ENCODE measurements at regions not wholly inside any gene's neighbourhood (a gene's known extent, or its start where the extent isn't known, plus 50 kb on each side); places are given as distances from the start of the nearest gene placed in this dataset.

DNA sequence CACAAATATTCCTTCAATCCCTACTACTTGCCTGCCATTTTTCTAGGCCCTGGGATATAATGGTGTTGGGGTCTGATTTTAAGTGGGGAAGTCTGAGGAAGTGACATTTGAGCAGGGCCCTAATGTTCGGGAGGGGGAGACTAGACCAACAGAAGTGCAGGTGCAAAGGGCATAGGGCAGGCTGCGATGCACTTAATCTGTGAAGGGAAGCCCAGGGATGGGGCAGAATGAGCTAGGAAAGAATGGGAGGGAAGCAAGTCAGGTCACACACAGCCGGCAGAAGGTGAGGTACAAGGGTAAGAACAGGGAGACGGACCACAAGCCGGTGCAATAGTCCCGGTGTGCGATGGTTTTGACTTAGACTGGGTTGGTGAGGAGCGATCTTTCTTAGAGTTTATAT, 146.8 kb downstream of the UNC5CL start:
- WGBS (ENCODE audit: insufficient coverage, low coverage, missing lambda C conversion rate): 3% methylated on average over 8 of the region's 8 CpGs
- TF ChIP-seq BRCA1 (IDR thresholded peaks at IDR 0.05): no peak
- TF ChIP-seq BRCA1 (CRISPR knock-in tag; IDR thresholded peaks at IDR 0.05): no peak
- no peak for TF ChIP-seq ZNF717 (CRISPR knock-in tag; IDR thresholded peaks at IDR 0.05)
- no peaks in the 10 kb centered on the region for H3K36me3 ChIP-seq (ENCODE audit: control insufficient read depth, insufficient read depth, low read length)
- no peak for DNase-seq (ENCODE audit: extremely low read depth in 1 of 4, low spot score in 3 of 4)
- no peaks in the 10 kb centered on the region for H3K9me3 ChIP-seq (replicated peaks; ENCODE audit: control insufficient read depth, insufficient read depth, low read depth, low read length)
- H4K20me1 ChIP-seq (replicated peaks; ENCODE audit: control insufficient read depth, insufficient read depth, low read length): peaks cover 6% of the 10 kb centered on the region; the same call in 1 of the 2 replicates
- no peaks in the 10 kb centered on the region for H3K4me1 ChIP-seq (replicated peaks in 1 of 2; ENCODE audit: control insufficient read depth in 2 of 2, insufficient read depth in 2 of 2, low read length in 2 of 2)
- intact Hi-C loops (cut with micrococcal nuclease) (no loop called here), in situ Hi-C loops (cut with MboI) (no loop called here)
- no peak for FAIRE-seq
- no peaks in the 10 kb centered on the region for H3K9me1 ChIP-seq (ENCODE audit: control insufficient read depth, insufficient read depth, low read length)
- H3K9ac ChIP-seq (ENCODE audit: insufficient read depth in 1 of 2, low read depth in 2 of 2, low read length in 2 of 2): no peak overlapping the region
- peaks cover 29 to 60% of the 10 kb centered on the region in 2 experiments for H3K27me3 ChIP-seq (ENCODE audit: control insufficient read depth in 2 of 2, insufficient read depth in 2 of 2, low read length in 2 of 2)
- no peak overlapping the region for H3K4me2 ChIP-seq (ENCODE audit: insufficient read depth, low read length)
- no peak overlapping the region for H3K4me3 ChIP-seq
- H2AFZ ChIP-seq (ENCODE audit: low read depth, low read length): no peak overlapping the region
- ATAC-seq: no peak
- no peaks in the 10 kb centered on the region for H3K79me2 ChIP-seq (ENCODE audit: control insufficient read depth, insufficient read depth, low read length)
- ChIA-PET POLR2A (no interaction called here), CTCF (ENCODE audit: low intra/inter-chr PET ratio) (no interaction called here)
- H3K27ac ChIP-seq (ENCODE audit: extremely low read depth, low read depth, low read length): no peak overlapping the region
- BruUV-seq (replicated peaks): no TSS peak

DNA sequence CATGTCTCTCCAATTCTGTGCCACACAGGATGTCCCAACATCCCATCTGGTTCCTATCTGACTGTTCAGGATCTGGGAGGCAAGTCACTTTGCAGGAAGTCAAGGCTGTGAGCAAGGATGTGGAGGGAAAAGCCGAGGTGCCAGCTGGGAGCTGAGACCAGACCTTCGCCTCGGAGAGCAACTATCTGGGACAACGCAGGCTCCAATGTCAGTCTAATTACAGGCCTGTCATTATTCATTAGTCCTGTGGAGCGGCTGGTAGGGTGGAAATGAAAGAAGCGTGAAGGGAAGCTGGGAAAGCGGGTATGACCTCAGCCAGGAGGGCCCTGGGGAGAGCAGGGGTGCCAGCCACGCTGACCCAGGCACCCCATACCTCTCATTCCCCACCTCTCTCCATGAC, 147.3 kb downstream of the UNC5CL start:
- ATAC-seq (no peak), FAIRE-seq (no peak), DNase-seq (ENCODE audit: extremely low read depth in 1 of 4, low spot score in 3 of 4) (no peak)
- intact Hi-C loops (cut with micrococcal nuclease): no loop called here
- no peak overlapping the region for H2AFZ ChIP-seq (ENCODE audit: low read depth, low read length)
- H3K36me3 ChIP-seq (ENCODE audit: control insufficient read depth, insufficient read depth, low read length): no peaks in the 10 kb centered on the region
- ChIA-PET POLR2A (no interaction called here), CTCF (ENCODE audit: low intra/inter-chr PET ratio) (no interaction called here)
- H3K9me1 ChIP-seq (ENCODE audit: control insufficient read depth, insufficient read depth, low read length): no peaks in the 10 kb centered on the region
- no TSS peak for BruUV-seq (replicated peaks)
- no peak overlapping the region for H3K27ac ChIP-seq (ENCODE audit: extremely low read depth, low read depth, low read length)
- H3K9ac ChIP-seq (ENCODE audit: insufficient read depth in 1 of 2, low read depth in 2 of 2, low read length in 2 of 2): no peak overlapping the region
- H3K79me2 ChIP-seq (ENCODE audit: control insufficient read depth, insufficient read depth, low read length): no peaks in the 10 kb centered on the region
- H3K9me3 ChIP-seq (replicated peaks; ENCODE audit: control insufficient read depth, insufficient read depth, low read depth, low read length): no peaks in the 10 kb centered on the region
- in situ Hi-C loops (cut with MboI): no loop called here
- H4K20me1 ChIP-seq (replicated peaks; ENCODE audit: control insufficient read depth, insufficient read depth, low read length): peaks cover 6% of the 10 kb centered on the region; the same call in 1 of the 2 replicates
- WGBS (ENCODE audit: insufficient coverage, low coverage, missing lambda C conversion rate): 0% methylated on average over 8 of the region's 8 CpGs
- H3K4me1 ChIP-seq (replicated peaks in 1 of 2; ENCODE audit: control insufficient read depth in 2 of 2, insufficient read depth in 2 of 2, low read length in 2 of 2): no peaks in the 10 kb centered on the region
- peaks cover 29 to 60% of the 10 kb centered on the region in 2 experiments; a peak in 4 of 5 replicates for H3K27me3 ChIP-seq (ENCODE audit: control insufficient read depth in 2 of 2, insufficient read depth in 2 of 2, low read length in 2 of 2)
- H3K4me3 ChIP-seq: no peak overlapping the region
- no peak overlapping the region for H3K4me2 ChIP-seq (ENCODE audit: insufficient read depth, low read length)
- TF ChIP-seq, protein P1, sequence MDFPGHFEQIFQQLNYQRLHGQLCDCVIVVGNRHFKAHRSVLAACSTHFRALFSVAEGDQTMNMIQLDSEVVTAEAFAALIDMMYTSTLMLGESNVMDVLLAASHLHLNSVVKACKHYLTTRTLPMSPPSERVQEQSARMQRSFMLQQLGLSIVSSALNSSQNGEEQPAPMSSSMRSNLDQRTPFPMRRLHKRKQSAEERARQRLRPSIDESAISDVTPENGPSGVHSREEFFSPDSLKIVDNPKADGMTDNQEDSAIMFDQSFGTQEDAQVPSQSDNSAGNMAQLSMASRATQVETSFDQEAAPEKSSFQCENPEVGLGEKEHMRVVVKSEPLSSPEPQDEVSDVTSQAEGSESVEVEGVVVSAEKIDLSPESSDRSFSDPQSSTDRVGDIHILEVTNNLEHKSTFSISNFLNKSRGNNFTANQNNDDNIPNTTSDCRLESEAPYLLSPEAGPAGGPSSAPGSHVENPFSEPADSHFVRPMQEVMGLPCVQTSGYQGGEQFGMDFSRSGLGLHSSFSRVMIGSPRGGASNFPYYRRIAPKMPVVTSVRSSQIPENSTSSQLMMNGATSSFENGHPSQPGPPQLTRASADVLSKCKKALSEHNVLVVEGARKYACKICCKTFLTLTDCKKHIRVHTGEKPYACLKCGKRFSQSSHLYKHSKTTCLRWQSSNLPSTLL (IDR thresholded peaks at IDR 0.05): no peak
- TF ChIP-seq, protein P2, sequence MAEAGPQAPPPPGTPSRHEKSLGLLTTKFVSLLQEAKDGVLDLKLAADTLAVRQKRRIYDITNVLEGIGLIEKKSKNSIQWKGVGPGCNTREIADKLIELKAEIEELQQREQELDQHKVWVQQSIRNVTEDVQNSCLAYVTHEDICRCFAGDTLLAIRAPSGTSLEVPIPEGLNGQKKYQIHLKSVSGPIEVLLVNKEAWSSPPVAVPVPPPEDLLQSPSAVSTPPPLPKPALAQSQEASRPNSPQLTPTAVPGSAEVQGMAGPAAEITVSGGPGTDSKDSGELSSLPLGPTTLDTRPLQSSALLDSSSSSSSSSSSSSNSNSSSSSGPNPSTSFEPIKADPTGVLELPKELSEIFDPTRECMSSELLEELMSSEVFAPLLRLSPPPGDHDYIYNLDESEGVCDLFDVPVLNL (CRISPR knock-in tag; IDR thresholded peaks at IDR 0.05; ENCODE audit: low read depth): no peak
- TF ChIP-seq HNRNPLL (IDR thresholded peaks at IDR 0.05; ENCODE audit: low read depth, low read length, poor library complexity, severe bottlenecking) (no peak), XRCC3 (IDR thresholded peaks at IDR 0.05) (no peak), ZNF584 (CRISPR knock-in tag; IDR thresholded peaks at IDR 0.05; ENCODE audit: low read depth) (no peak)
- TF ChIP-seq, protein P3, sequence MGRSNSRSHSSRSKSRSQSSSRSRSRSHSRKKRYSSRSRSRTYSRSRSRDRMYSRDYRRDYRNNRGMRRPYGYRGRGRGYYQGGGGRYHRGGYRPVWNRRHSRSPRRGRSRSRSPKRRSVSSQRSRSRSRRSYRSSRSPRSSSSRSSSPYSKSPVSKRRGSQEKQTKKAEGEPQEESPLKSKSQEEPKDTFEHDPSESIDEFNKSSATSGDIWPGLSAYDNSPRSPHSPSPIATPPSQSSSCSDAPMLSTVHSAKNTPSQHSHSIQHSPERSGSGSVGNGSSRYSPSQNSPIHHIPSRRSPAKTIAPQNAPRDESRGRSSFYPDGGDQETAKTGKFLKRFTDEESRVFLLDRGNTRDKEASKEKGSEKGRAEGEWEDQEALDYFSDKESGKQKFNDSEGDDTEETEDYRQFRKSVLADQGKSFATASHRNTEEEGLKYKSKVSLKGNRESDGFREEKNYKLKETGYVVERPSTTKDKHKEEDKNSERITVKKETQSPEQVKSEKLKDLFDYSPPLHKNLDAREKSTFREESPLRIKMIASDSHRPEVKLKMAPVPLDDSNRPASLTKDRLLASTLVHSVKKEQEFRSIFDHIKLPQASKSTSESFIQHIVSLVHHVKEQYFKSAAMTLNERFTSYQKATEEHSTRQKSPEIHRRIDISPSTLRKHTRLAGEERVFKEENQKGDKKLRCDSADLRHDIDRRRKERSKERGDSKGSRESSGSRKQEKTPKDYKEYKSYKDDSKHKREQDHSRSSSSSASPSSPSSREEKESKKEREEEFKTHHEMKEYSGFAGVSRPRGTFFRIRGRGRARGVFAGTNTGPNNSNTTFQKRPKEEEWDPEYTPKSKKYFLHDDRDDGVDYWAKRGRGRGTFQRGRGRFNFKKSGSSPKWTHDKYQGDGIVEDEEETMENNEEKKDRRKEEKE (IDR thresholded peaks at IDR 0.05; ENCODE audit: borderline replicate concordance in 1 of 2, control insufficient read depth in 1 of 2, low read depth in 2 of 2, low read length in 1 of 2): no peak
